Loucy (cell line): ENCODE measurements at regions not wholly inside any gene's neighbourhood (a gene's known extent, or its start where the extent isn't known, plus 50 kb on each side); places are given as distances from the start of the nearest gene placed in this dataset.

Source experiments
- EZH2phosphoT487 ChIP-seq: fragments of 200-600 bp; IDR thresholded peaks from 2 replicates; pipeline ENCODE4 v1.6.1; 2018; ENCODE audit warnings: antibody characterized with exemption, mild to moderate bottlenecking, moderate library complexity, borderline replicate concordance
- TF ChIP-seq, protein P1 (sequence below): fragments of 200-600 bp; sonication (generic); conservative IDR thresholded peaks from 2 replicates; pipeline ENCODE4 v1.5.1; 2014; ENCODE audit warnings: mild to moderate bottlenecking, antibody characterized with exemption, low read length

DNA sequence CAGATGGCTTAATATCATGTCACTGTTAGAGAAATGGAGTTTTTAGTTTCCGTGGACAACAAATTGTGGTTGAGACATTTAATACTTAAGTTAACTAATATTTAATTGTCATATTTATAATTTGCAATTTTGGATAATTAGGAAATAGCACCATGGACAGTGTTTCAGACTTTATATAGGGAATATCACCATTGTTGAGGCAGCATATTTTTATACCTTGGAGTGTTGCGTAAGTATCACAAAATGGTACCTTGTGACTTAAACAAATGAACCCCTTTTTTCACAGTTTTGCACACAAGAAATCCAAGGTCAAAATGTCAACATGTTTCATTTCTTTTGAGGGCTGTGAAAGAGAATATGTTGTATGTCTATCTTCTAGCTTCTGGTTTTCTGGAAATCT is 539.9 kb downstream of the TECRL start:
- TF ChIP-seq, protein P1, sequence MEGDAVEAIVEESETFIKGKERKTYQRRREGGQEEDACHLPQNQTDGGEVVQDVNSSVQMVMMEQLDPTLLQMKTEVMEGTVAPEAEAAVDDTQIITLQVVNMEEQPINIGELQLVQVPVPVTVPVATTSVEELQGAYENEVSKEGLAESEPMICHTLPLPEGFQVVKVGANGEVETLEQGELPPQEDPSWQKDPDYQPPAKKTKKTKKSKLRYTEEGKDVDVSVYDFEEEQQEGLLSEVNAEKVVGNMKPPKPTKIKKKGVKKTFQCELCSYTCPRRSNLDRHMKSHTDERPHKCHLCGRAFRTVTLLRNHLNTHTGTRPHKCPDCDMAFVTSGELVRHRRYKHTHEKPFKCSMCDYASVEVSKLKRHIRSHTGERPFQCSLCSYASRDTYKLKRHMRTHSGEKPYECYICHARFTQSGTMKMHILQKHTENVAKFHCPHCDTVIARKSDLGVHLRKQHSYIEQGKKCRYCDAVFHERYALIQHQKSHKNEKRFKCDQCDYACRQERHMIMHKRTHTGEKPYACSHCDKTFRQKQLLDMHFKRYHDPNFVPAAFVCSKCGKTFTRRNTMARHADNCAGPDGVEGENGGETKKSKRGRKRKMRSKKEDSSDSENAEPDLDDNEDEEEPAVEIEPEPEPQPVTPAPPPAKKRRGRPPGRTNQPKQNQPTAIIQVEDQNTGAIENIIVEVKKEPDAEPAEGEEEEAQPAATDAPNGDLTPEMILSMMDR, result no peak
- TF ChIP-seq EZH2phosphoT487, result no peak
